Fibroblast of lung (primary cell): ENCODE measurements at regions not wholly inside any gene's neighbourhood (a gene's known extent, or its start where the extent isn't known, plus 50 kb on each side); places are given as distances from the start of the nearest gene placed in this dataset.

Experiments
- DNase-seq, 2 donors: peaks; one replicate each; pipeline versions ENCODE4 v3.0.0 to v3.0.0-alpha.2; 2010; ENCODE audit warnings: low read depth in 2 of 2
- H2AFZ ChIP-seq: 2 replicates; pipeline ENCODE4 v1.5.1; 2012; ENCODE audit warnings: low read length, control low read depth, inconsistent platforms
- H3K27ac ChIP-seq: 2 replicates; pipeline ENCODE4 v1.5.1; 2011; ENCODE audit warnings: low read length, control low read depth; ENCODE audit not compliant: insufficient read depth
- H3K27me3 ChIP-seq: 2 replicates; pipeline ENCODE4 v1.5.1; 2011; ENCODE audit warnings: mild to moderate bottlenecking, low read length; ENCODE audit not compliant: control insufficient read depth, insufficient read depth
- H3K36me3 ChIP-seq: 2 replicates; pipeline ENCODE4 v1.5.1; 2011; ENCODE audit warnings: low read length; ENCODE audit not compliant: control insufficient read depth, insufficient read depth
- H3K4me1 ChIP-seq: 2 replicates; pipeline ENCODE4 v1.5.1; 2011; ENCODE audit warnings: low read length; ENCODE audit not compliant: control insufficient read depth, insufficient read depth; ENCODE audit errors: extremely low read depth
- H3K4me2 ChIP-seq: 2 replicates; pipeline ENCODE4 v1.5.1; 2011; ENCODE audit warnings: low read length, control low read depth; ENCODE audit not compliant: insufficient read depth; ENCODE audit errors: extremely low read depth
- H3K4me3 ChIP-seq, 4 experiments: fragments of 200-600 bp in 1 of 4; sonication (generic) in 1 of 4; replicated peaks in 1 of 4; 2 replicates each; pipeline ENCODE4 v1.5.1; 2011 to 2016; ENCODE audit warnings: low read length in 4 of 4, low read depth in 3 of 4, mild to moderate bottlenecking in 3 of 4, control low read depth in 2 of 4, inconsistent platforms in 1 of 4, mixed read lengths in 1 of 4; ENCODE audit not compliant: insufficient read depth in 1 of 4; ENCODE audit errors: control extremely low read depth in 1 of 4
- H3K79me2 ChIP-seq: 2 replicates; pipeline ENCODE4 v1.5.1; 2012; ENCODE audit warnings: mild to moderate bottlenecking, low read length, inconsistent platforms; ENCODE audit not compliant: control insufficient read depth, insufficient read depth
- H3K9ac ChIP-seq: 2 replicates; pipeline ENCODE4 v1.5.1; 2011; ENCODE audit warnings: mild to moderate bottlenecking, low read length, control low read depth; ENCODE audit not compliant: insufficient read depth
- H3K9me3 ChIP-seq: 2 replicates; pipeline ENCODE4 v1.5.1; 2012; ENCODE audit warnings: low read depth, low read length; ENCODE audit not compliant: control insufficient read depth, insufficient read depth
- H4K20me1 ChIP-seq: 2 replicates; pipeline ENCODE4 v1.5.1; 2011; ENCODE audit warnings: low read length; ENCODE audit not compliant: control insufficient read depth, insufficient read depth; ENCODE audit errors: extremely low read depth
- EZH2 ChIP-seq: IDR thresholded peaks from 2 replicates; pipeline ENCODE4 v1.5.1; 2012; ENCODE audit warnings: low read length, control low read depth, mild to moderate bottlenecking; ENCODE audit errors: missing control alignments
- TF ChIP-seq, protein P1 (sequence below), 2 donors: IDR thresholded peaks in 1 of 2; conservative IDR thresholded peaks in 1 of 2; 1 replicate in 1 of 2; 2 replicates in 1 of 2; pipeline ENCODE4 v1.5.1; 2011 to 2012; ENCODE audit warnings: low read length in 2 of 2, control low read depth in 1 of 2, inconsistent platforms in 1 of 2, low read depth in 1 of 2, mild to moderate bottlenecking in 1 of 2

DNA sequence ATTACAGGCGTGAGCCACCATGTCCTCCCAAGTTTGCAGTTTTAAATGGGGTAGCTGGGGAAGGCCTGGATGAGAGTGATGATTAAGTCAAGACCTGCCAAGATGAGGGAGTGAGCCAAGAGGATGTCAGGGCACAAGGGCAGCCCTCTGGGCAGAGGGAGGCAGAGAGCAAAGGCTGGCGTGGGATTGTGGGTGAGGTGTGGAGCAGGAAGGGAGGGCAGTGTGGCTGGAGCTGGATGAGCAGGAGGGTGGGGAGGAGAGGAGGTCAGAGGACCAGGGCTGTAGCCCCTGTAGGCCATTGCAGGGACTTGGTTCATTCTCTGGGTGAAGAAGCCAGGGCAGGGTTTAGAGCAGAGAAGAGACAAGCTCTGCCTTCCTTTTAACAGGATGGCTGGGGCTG, 53.7 kb upstream of the CTNNA1 start:
- H3K79me2 ChIP-seq: no peaks in the 10 kb centered on the region
- H2AFZ ChIP-seq: no peak overlapping the region
- no peak overlapping the region for H3K9ac ChIP-seq
- H3K4me1 ChIP-seq: no peaks in the 10 kb centered on the region
- no peak for DNase-seq
- no peaks in the 10 kb centered on the region for H4K20me1 ChIP-seq
- H3K4me3 ChIP-seq: no peak overlapping the region
- no peak overlapping the region for H3K27ac ChIP-seq
- no peaks in the 10 kb centered on the region for H3K36me3 ChIP-seq
- TF ChIP-seq EZH2: no peak
- TF ChIP-seq, protein P1, sequence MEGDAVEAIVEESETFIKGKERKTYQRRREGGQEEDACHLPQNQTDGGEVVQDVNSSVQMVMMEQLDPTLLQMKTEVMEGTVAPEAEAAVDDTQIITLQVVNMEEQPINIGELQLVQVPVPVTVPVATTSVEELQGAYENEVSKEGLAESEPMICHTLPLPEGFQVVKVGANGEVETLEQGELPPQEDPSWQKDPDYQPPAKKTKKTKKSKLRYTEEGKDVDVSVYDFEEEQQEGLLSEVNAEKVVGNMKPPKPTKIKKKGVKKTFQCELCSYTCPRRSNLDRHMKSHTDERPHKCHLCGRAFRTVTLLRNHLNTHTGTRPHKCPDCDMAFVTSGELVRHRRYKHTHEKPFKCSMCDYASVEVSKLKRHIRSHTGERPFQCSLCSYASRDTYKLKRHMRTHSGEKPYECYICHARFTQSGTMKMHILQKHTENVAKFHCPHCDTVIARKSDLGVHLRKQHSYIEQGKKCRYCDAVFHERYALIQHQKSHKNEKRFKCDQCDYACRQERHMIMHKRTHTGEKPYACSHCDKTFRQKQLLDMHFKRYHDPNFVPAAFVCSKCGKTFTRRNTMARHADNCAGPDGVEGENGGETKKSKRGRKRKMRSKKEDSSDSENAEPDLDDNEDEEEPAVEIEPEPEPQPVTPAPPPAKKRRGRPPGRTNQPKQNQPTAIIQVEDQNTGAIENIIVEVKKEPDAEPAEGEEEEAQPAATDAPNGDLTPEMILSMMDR (conservative IDR thresholded peaks at IDR 0.05 in 1 of 2, IDR thresholded peaks at IDR 0.05 in 1 of 2; ENCODE audit: low read depth in 1 of 2, low read length in 2 of 2): no peak
- H3K9me3 ChIP-seq: no peaks in the 10 kb centered on the region
- H3K27me3 ChIP-seq: peaks cover 7% of the 10 kb centered on the region
- no peak overlapping the region for H3K4me2 ChIP-seq

DNA sequence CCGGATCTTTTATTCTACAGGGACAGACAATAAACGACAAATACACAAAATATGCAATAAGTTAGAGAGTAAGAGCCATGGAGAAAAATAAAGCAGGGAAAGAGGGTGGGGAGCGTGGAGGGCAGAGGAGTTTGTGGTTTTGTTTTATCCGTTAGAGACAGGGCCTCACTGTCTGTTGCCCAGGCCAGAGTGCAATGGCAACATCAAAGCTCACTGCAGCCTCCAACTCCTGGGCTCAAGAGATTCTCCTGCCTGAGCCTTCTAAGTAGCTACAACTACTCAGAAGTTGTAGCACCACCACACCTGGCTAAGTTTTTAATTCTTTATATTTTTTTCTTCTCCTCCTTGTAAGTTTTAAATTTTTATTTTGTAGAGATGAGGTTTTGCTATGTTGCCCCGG, 54.5 kb upstream of the CTNNA1 start:
- no peak overlapping the region for H3K27ac ChIP-seq
- no peak overlapping the region for H3K4me3 ChIP-seq
- no peaks in the 10 kb centered on the region for H4K20me1 ChIP-seq
- no peak overlapping the region for H2AFZ ChIP-seq
- peaks cover 7% of the 10 kb centered on the region for H3K27me3 ChIP-seq
- no peak overlapping the region for H3K4me2 ChIP-seq
- H3K4me1 ChIP-seq: no peaks in the 10 kb centered on the region
- no peak for DNase-seq
- no peaks in the 10 kb centered on the region for H3K36me3 ChIP-seq
- no peaks in the 10 kb centered on the region for H3K79me2 ChIP-seq
- no peak overlapping the region for H3K9ac ChIP-seq
- H3K9me3 ChIP-seq: no peaks in the 10 kb centered on the region
- no peak for TF ChIP-seq EZH2
- TF ChIP-seq, protein P1 (conservative IDR thresholded peaks at IDR 0.05 in 1 of 2, IDR thresholded peaks at IDR 0.05 in 1 of 2; ENCODE audit: low read depth in 1 of 2, low read length in 2 of 2): no peak

DNA sequence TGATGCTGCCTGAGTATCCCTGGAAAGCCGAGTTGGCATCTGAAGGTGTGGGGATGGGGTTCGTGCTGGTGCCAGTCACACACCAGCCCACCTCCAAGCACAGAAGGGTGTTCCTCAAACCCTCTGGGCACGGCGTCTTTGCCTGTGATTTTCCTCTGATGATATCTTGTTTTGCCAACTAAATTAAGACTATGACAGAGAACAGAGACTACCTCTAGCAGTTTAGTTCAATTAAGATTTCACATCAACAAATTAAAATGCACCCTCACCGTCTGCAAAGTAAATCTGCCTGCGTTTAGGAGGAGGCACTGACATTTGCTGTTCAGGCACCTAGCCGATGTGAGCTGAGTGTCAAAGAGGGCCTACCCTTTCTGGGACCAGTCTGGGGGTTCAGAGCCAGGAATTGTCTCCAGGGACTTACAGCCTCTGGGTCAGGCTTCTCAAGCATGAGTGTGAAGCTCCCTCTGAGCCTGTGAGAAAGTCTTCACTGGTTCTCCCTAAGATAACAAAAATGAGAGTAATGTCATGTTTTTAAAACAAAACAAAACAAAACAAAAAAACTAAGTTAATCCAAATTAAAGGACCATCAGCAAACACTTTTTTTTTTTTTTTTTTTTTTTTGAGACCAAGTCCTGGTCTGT, 55.4 kb upstream of the CTNNA1 start:
- Histone ChIP-seq H3K4me1 (no peaks in the 10 kb centered on the region), H3K27me3 (peaks cover 7% of the 10 kb centered on the region), H3K79me2 (no peaks in the 10 kb centered on the region), H2AFZ (no peak overlapping the region), H3K36me3 (no peaks in the 10 kb centered on the region), H3K9ac (no peak overlapping the region), H3K9me3 (no peaks in the 10 kb centered on the region), H3K4me3 (no peak overlapping the region), H4K20me1 (no peaks in the 10 kb centered on the region), H3K27ac (no peak overlapping the region), H3K4me2 (no peak overlapping the region)
- DNase-seq: no peak
- no peak for TF ChIP-seq EZH2
- TF ChIP-seq, protein P1 (conservative IDR thresholded peaks at IDR 0.05 in 1 of 2, IDR thresholded peaks at IDR 0.05 in 1 of 2; ENCODE audit: low read depth in 1 of 2, low read length in 2 of 2): no peak
